Panc1 (cell line): ENCODE measurements at regions not wholly inside any gene's neighbourhood (a gene's known extent, or its start where the extent isn't known, plus 50 kb on each side); places are given as distances from the start of the nearest gene placed in this dataset.

Experiments used
- ATAC-seq: fragments of 200-7000 bp; cut with Tn5 transposase; 2 replicates; pipeline ENCODE4 v1.9.1; 2020; ENCODE audit warnings: mild to moderate bottlenecking, moderate library complexity
- BruUV-seq: library from RNA; stranded (reverse); fragments of 400-500 nt; replicated peaks from 2 replicates; lab custom pipeline; 2021; lab: Mats Ljungman, UMichigan
- CTCF ChIA-PET: fragments of 300-600 bp; sonication (Branson Sonifier 250); formaldehyde crosslinking; loops from one replicate; lab custom pipeline; 2022; ENCODE audit warnings: antibody characterized with exemption; lab: Charles Lee
- POLR2A ChIA-PET: fragments of 300-600 bp; sonication (Branson Sonifier 250); formaldehyde crosslinking; loops from one replicate; lab custom pipeline; 2022; ENCODE audit warnings: antibody characterized with exemption; lab: Charles Lee
- DNase-seq: peaks from one replicate; pipeline ENCODE4 v3.0.0-alpha.2; 2010; ENCODE audit warnings: low read depth, low spot score
- H3K27ac ChIP-seq: 2 replicates; pipeline ENCODE4 v1.5.1; 2011; ENCODE audit warnings: mild to moderate bottlenecking, low read length, inconsistent platforms
- H3K27me3 ChIP-seq: fragments of 200-500 bp; sonication (Bioruptor generic); 2 replicates; pipeline ENCODE4 v1.6.0; 2014; ENCODE audit warnings: low read length, inconsistent platforms; ENCODE audit not compliant: control insufficient read depth, insufficient read depth
- H3K36me3 ChIP-seq: fragments of 200-500 bp; sonication (Bioruptor generic); 2 replicates; pipeline ENCODE4 v1.5.1; 2014; ENCODE audit warnings: inconsistent platforms, mild to moderate bottlenecking, low read length, moderate library complexity; ENCODE audit not compliant: control insufficient read depth, insufficient read depth
- H3K4me1 ChIP-seq: 2 replicates; pipeline ENCODE4 v1.5.1; 2011; ENCODE audit warnings: inconsistent platforms, mild to moderate bottlenecking, low read length, moderate library complexity; ENCODE audit not compliant: control insufficient read depth, insufficient read depth
- H3K4me3 ChIP-seq, 2 experiments: 2 replicates each; pipeline ENCODE4 v1.5.1; 2011 to 2012; ENCODE audit warnings: low read depth in 2 of 2, low read length in 2 of 2, mild to moderate bottlenecking in 2 of 2, inconsistent platforms in 1 of 2, moderate library complexity in 1 of 2
- H3K9me3 ChIP-seq: fragments of 200-500 bp; sonication (Bioruptor generic); 2 replicates; pipeline ENCODE4 v1.5.1; 2014; ENCODE audit warnings: low read depth, mild to moderate bottlenecking, inconsistent platforms, low read length, moderate library complexity; ENCODE audit not compliant: control insufficient read depth, insufficient read depth
- POLR2AphosphoS5 ChIP-seq: IDR thresholded peaks from 2 replicates; pipeline ENCODE4 v1.6.1; 2012; ENCODE audit warnings: mild to moderate bottlenecking, low read depth, low read length, moderate library complexity
- SIN3A ChIP-seq: IDR thresholded peaks from 2 replicates; pipeline ENCODE4 v1.6.1; 2012; ENCODE audit warnings: low read depth, mild to moderate bottlenecking, low read length, moderate library complexity, borderline replicate concordance; ENCODE audit not compliant: insufficient read depth
- TCF7L2 ChIP-seq: IDR thresholded peaks from 2 replicates; pipeline ENCODE4 v1.6.1; 2011; ENCODE audit warnings: mild to moderate bottlenecking, low read depth, low read length, inconsistent platforms
- in situ Hi-C: cut with HindIII; loops from 2 replicates; pipeline ENCODE4 v1.10.0; 2016; ENCODE audit warnings: low sequenced_read_pairs, low pct_unique_long_range_greater_than_20kb
- intact Hi-C: fragments of 100-400 bp; cut with micrococcal nuclease; formaldehyde crosslinking; loops from one replicate; pipeline ENCODE4 v1.10.0; 2022; ENCODE audit not compliant: unreplicated experiment
- TF ChIP-seq, protein P1 (sequence below), 2 experiments: IDR thresholded peaks; 2 replicates each; pipeline ENCODE4 v1.6.1; 2011 to 2012; ENCODE audit warnings: low read depth in 2 of 2, control low read depth in 1 of 2, low read length in 1 of 2, mild to moderate bottlenecking in 1 of 2, moderate library complexity in 1 of 2; ENCODE audit not compliant: insufficient read depth in 1 of 2
- TF ChIP-seq, protein P2 (sequence below): fragments of 450-650 bp; IDR thresholded peaks from 2 replicates; pipeline ENCODE4 v1.5.1; 2017; ENCODE audit warnings: mild to moderate bottlenecking

DNA sequence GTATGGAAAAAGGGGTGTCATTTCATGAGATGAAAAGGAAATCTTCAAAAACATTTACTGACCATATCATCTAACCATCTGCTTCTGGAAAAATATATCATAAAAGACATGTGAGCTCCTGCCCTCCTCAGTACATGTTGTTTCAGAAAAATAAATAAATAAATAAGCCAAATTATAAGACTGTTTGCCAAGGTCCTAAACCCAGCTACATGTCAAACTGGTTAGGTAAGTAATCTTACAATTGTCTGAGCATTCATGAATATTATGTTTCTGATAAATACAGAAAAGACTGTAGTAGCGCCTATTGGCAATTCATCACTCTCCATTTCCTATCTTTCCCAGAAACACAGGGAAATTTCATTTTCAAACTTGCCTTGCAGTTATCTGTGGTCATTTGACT is 138.9 kb upstream of the SETBP1 start:
- Histone ChIP-seq H3K27me3 (no peaks in the 10 kb centered on the region), H3K4me1 (no peaks in the 10 kb centered on the region), H3K4me3 (no peak overlapping the region), H3K9me3 (no peaks in the 10 kb centered on the region), H3K27ac (no peak overlapping the region), H3K36me3 (no peaks in the 10 kb centered on the region)
- intact Hi-C loops = no loop called here
- POLR2A ChIA-PET = no interaction called here
- TF ChIP-seq, protein P1, sequence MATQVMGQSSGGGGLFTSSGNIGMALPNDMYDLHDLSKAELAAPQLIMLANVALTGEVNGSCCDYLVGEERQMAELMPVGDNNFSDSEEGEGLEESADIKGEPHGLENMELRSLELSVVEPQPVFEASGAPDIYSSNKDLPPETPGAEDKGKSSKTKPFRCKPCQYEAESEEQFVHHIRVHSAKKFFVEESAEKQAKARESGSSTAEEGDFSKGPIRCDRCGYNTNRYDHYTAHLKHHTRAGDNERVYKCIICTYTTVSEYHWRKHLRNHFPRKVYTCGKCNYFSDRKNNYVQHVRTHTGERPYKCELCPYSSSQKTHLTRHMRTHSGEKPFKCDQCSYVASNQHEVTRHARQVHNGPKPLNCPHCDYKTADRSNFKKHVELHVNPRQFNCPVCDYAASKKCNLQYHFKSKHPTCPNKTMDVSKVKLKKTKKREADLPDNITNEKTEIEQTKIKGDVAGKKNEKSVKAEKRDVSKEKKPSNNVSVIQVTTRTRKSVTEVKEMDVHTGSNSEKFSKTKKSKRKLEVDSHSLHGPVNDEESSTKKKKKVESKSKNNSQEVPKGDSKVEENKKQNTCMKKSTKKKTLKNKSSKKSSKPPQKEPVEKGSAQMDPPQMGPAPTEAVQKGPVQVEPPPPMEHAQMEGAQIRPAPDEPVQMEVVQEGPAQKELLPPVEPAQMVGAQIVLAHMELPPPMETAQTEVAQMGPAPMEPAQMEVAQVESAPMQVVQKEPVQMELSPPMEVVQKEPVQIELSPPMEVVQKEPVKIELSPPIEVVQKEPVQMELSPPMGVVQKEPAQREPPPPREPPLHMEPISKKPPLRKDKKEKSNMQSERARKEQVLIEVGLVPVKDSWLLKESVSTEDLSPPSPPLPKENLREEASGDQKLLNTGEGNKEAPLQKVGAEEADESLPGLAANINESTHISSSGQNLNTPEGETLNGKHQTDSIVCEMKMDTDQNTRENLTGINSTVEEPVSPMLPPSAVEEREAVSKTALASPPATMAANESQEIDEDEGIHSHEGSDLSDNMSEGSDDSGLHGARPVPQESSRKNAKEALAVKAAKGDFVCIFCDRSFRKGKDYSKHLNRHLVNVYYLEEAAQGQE (IDR thresholded peaks at IDR 0.05; ENCODE audit: insufficient read depth in 1 of 2, low read depth in 2 of 2, low read length in 1 of 2) = no peak
- TF ChIP-seq POLR2AphosphoS5 (no peak), SIN3A (no peak), TCF7L2 (no peak)
- TF ChIP-seq, protein P2, sequence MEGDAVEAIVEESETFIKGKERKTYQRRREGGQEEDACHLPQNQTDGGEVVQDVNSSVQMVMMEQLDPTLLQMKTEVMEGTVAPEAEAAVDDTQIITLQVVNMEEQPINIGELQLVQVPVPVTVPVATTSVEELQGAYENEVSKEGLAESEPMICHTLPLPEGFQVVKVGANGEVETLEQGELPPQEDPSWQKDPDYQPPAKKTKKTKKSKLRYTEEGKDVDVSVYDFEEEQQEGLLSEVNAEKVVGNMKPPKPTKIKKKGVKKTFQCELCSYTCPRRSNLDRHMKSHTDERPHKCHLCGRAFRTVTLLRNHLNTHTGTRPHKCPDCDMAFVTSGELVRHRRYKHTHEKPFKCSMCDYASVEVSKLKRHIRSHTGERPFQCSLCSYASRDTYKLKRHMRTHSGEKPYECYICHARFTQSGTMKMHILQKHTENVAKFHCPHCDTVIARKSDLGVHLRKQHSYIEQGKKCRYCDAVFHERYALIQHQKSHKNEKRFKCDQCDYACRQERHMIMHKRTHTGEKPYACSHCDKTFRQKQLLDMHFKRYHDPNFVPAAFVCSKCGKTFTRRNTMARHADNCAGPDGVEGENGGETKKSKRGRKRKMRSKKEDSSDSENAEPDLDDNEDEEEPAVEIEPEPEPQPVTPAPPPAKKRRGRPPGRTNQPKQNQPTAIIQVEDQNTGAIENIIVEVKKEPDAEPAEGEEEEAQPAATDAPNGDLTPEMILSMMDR = no peak
- CTCF ChIA-PET = no interaction called here
- BruUV-seq = no TSS peak
- no peak for DNase-seq
- in situ Hi-C loops = no loop called here
- ATAC-seq = no peak

DNA sequence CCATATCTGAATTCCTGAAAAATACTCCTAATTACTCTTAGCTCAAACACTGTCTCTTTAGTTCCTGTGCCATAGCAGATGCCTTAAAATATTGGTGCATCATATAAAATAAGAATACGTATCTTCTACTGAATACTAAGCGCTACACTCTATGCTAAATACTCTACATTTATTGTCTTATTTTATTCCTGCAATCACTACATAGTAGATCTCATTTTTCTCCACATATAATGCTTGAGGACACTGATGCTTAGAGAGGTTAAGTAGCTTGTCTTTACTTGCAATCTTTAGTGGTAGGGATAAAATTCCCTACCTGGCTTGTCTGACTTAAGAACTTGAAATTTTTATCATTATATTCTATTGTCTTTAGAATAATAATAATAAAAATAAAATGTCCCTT is 137.3 kb upstream of the SETBP1 start:
- Histone ChIP-seq H3K9me3 (no peaks in the 10 kb centered on the region), H3K4me3 (no peak overlapping the region), H3K36me3 (no peaks in the 10 kb centered on the region), H3K27ac (no peak overlapping the region), H3K4me1 (no peaks in the 10 kb centered on the region), H3K27me3 (no peaks in the 10 kb centered on the region)
- ATAC-seq (no peak), DNase-seq (no peak)
- TF ChIP-seq POLR2AphosphoS5 (no peak), SIN3A (no peak), TCF7L2 (no peak)
- TF ChIP-seq, protein P2 = no peak
- TF ChIP-seq, protein P1 (IDR thresholded peaks at IDR 0.05; ENCODE audit: insufficient read depth in 1 of 2, low read depth in 2 of 2, low read length in 1 of 2) = no peak
- in situ Hi-C loops = no loop called here
- POLR2A ChIA-PET = no interaction called here
- BruUV-seq = no TSS peak
- CTCF ChIA-PET = no interaction called here
- intact Hi-C loops = no loop called here
